Body of pancreas (tissue), 4 donors: ENCODE measurements at regions not wholly inside any gene's neighbourhood (a gene's known extent, or its start where the extent isn't known, plus 50 kb on each side); places are given as distances from the start of the nearest gene placed in this dataset.

ENCODE experiments used
- ATAC-seq: fragments of 150-250 bp; one replicate; pipeline ENCODE4 v1.9.1; 2016
- DNase-seq, 4 donors: peaks; one replicate each; pipeline ENCODE4 v3.0.0-alpha.2; 2019
- H3K27ac ChIP-seq, 4 donors: fragments of 200-600 bp; sonication (generic); 1 replicate in 3 of 4; 2 replicates in 1 of 4; pipeline versions ENCODE4 v1.5.1 to v1.6.1; 2016 to 2019; ENCODE audit warnings: mild to moderate bottlenecking in 1 of 4, mixed read lengths in 1 of 4, moderate library complexity in 1 of 4
- H3K27me3 ChIP-seq, 2 donors: fragments of 200-600 bp; sonication (generic); one replicate each; pipeline ENCODE4 v1.6.0; 2016; ENCODE audit warnings: mild to moderate bottlenecking in 1 of 2
- H3K36me3 ChIP-seq, 2 donors: fragments of 200-600 bp; sonication (generic); replicated peaks in 1 of 2; 2 replicates each; pipeline ENCODE4 v1.5.1; 2016; ENCODE audit warnings: low read depth in 2 of 2; ENCODE audit not compliant: insufficient read depth in 1 of 2
- H3K4me1 ChIP-seq: fragments of 200-600 bp; sonication (generic); one replicate; pipeline ENCODE4 v1.6.0; 2016
- H3K4me3 ChIP-seq, 2 donors: fragments of 200-600 bp; sonication (generic); 1 replicate in 1 of 2; 2 replicates in 1 of 2; pipeline ENCODE4 v1.5.1; 2016 to 2019
- H3K9me3 ChIP-seq, 3 donors: fragments of 200-600 bp; sonication (generic); 1 replicate in 2 of 3; 2 replicates in 1 of 3; pipeline ENCODE4 v1.5.1; 2016
- POLR2A ChIP-seq, 3 donors: fragments of 450-650 bp; IDR thresholded peaks; one replicate each; pipeline ENCODE4 v1.6.1; 2016; ENCODE audit warnings: antibody characterized with exemption in 3 of 3, mild to moderate bottlenecking in 2 of 3
- WGBS, 2 donors: methylation state at CpG; one replicate each; pipeline ENCODE4 v1.1.5; 2017; 5-methylcytosine and 5-hydroxymethylcytosine counted together
- intact Hi-C: fragments of 100-400 bp; cut with DNase I; formaldehyde crosslinking; loops from one replicate; pipeline ENCODE4 v1.15.1; 2023
- TF ChIP-seq, protein P1 (sequence below), 7 experiments: fragments of 450-650 bp in 4 of 7; fragments of 200-600 bp in 3 of 7; sonication (generic) in 3 of 7; IDR thresholded peaks; one replicate each; pipeline ENCODE4 v1.5.1; 2016 to 2019; ENCODE audit warnings: antibody characterized with exemption in 7 of 7

DNA sequence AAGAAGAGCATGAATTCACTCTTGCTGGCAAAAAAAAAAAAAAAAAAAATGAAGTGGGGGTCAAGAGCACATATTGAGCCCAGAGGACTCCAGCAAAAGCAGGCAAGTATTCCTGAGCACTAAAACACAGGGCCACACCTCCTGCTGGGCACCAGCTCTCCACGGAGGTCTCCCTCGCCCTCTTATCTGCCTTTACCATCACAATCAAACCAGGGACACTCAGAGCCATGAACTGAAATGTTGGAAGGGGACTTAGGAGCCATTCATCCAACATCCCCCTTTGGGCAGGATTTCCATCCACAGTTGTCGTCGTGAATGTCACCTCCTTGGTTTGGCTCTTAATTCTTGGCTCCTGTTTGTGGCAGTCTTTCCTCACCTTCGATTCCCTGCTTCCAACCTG, 89.8 kb upstream of the GNAO1 start:
- intact Hi-C loops, result no loop called here
- H3K36me3 ChIP-seq, result no peaks in the 10 kb centered on the region
- no peak for TF ChIP-seq POLR2A (IDR thresholded peaks at IDR 0.05)
- TF ChIP-seq, protein P1, sequence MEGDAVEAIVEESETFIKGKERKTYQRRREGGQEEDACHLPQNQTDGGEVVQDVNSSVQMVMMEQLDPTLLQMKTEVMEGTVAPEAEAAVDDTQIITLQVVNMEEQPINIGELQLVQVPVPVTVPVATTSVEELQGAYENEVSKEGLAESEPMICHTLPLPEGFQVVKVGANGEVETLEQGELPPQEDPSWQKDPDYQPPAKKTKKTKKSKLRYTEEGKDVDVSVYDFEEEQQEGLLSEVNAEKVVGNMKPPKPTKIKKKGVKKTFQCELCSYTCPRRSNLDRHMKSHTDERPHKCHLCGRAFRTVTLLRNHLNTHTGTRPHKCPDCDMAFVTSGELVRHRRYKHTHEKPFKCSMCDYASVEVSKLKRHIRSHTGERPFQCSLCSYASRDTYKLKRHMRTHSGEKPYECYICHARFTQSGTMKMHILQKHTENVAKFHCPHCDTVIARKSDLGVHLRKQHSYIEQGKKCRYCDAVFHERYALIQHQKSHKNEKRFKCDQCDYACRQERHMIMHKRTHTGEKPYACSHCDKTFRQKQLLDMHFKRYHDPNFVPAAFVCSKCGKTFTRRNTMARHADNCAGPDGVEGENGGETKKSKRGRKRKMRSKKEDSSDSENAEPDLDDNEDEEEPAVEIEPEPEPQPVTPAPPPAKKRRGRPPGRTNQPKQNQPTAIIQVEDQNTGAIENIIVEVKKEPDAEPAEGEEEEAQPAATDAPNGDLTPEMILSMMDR (IDR thresholded peaks at IDR 0.05), result no peak
- no peaks in the 10 kb centered on the region for H3K9me3 ChIP-seq
- WGBS, 2 donors, result 43 to 46% methylated on average over 5 of the region's 5 CpGs
- ATAC-seq (no peak), DNase-seq (no peak)
- H3K27ac ChIP-seq, result no peak overlapping the region
- no peaks in the 10 kb centered on the region for H3K27me3 ChIP-seq
- no peak overlapping the region for H3K4me3 ChIP-seq
- H3K4me1 ChIP-seq, result no peaks in the 10 kb centered on the region

DNA sequence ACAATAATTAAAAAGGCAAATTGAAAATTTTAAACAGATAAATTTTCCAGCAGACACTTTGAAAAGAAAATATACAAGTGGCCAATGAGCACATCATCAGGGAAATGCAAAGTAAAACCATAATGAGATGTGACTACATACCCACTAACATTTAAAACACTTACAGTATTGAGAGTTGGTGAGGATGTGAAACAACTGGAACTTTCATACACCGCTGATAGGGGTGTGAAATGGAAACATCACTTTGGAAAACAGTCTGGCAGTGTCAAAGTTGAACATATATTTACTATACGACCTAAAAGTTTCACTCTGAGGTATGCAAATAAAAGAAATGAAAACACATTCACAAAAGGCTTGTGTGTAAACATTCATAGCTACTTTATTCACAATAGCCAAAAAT, 94.0 kb upstream of the GNAO1 start:
- Histone ChIP-seq H3K9me3 (no peaks in the 10 kb centered on the region), H3K27me3 (no peaks in the 10 kb centered on the region), H3K4me1 (no peaks in the 10 kb centered on the region), H3K4me3 (no peak overlapping the region), H3K36me3 (no peaks in the 10 kb centered on the region), H3K27ac (no peak overlapping the region)
- no peak for ATAC-seq
- 46 to 49% methylated on average over 2 of the region's 2 CpGs for WGBS, 2 donors
- intact Hi-C loops, result no loop called here
- no peak for TF ChIP-seq POLR2A (IDR thresholded peaks at IDR 0.05)
- TF ChIP-seq, protein P1 (IDR thresholded peaks at IDR 0.05), result no peak
- DNase-seq, result no peak

DNA sequence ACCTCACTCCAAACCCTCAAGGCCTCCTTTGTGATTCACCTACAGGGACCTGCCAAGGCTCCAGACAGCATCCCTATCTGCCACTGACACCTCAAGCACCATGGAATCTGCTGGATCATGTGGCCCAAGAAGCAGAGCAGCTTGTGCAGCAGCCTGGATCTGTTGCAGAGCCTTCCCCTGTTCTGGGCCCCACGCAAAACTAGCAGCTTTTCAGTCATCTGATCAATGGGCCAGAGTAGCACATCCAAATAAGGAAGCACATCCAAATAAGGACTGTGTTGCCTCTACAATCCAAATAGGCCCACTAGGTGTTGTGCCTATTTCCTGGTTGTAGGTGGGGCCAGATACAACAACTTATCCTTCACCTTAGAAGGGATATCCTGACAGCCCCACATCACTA, 97.1 kb upstream of the GNAO1 start:
- no peaks in the 10 kb centered on the region for H3K36me3 ChIP-seq
- intact Hi-C loops, result no loop called here
- no peak overlapping the region for H3K4me3 ChIP-seq
- H3K9me3 ChIP-seq, result no peaks in the 10 kb centered on the region
- ATAC-seq (no peak), DNase-seq (no peak)
- H3K27me3 ChIP-seq, result no peaks in the 10 kb centered on the region
- TF ChIP-seq, protein P1 (IDR thresholded peaks at IDR 0.05), result no peak
- TF ChIP-seq POLR2A (IDR thresholded peaks at IDR 0.05), result no peak
- 47 to 100% methylated on average over 1 of the region's 1 CpG for WGBS, 2 donors
- no peaks in the 10 kb centered on the region for H3K4me1 ChIP-seq
- no peak overlapping the region for H3K27ac ChIP-seq

DNA sequence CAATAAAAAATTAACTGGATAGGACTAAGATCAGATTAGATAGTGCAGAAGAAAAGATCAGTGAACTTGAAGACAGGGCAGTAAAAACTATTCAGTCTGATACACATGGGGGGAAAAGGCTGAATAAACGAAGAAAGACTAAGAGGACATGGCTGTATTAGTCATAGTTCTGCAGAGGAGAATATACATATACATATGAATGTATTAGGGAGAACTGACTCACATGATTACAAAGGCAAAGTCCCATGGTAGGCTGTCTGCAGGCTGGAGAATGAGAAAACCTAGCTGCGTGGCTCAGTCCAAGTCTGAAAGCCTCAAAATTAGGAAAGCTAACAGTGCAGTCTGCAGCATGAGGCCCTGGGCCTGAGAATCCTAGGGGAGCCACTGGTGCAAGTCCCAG, 98.2 kb upstream of the GNAO1 start:
- intact Hi-C loops, result no loop called here
- ATAC-seq, result no peak

DNA sequence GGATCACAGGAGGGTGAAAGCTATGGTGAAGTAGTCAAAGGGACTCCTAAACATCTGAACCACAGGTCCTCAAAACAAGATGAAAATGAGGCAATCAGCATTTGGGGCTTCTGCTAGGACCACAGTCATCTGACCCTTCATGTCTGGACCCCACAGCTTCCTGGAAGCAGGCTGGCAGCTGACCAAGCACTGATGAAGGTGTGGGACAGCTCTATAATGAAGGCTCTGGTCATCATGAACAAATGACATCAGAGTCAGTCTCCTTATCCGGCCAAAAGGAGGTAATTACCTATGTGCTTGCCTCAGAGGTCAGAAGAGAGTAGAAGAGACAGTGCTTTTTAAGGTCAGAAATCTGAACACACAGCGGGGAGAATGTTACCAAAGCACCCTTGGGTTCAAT, 101.2 kb upstream of the GNAO1 start:
- intact Hi-C loops, result no loop called here
- TF ChIP-seq, protein P1 (IDR thresholded peaks at IDR 0.05), result no peak
- no peak for TF ChIP-seq POLR2A (IDR thresholded peaks at IDR 0.05)
- no peak for ATAC-seq
- Histone ChIP-seq H3K27ac (no peak overlapping the region), H3K36me3 (no peaks in the 10 kb centered on the region), H3K4me3 (no peak overlapping the region), H3K27me3 (no peaks in the 10 kb centered on the region), H3K9me3 (no peaks in the 10 kb centered on the region), H3K4me1 (no peaks in the 10 kb centered on the region)
- 58 to 75% methylated on average over 2 of the region's 2 CpGs for WGBS, 2 donors
- no peak for DNase-seq

More for the DNA sequence above, 98.2 kb upstream of the GNAO1 start:
- H3K36me3 ChIP-seq, result no peaks in the 10 kb centered on the region
- H3K4me3 ChIP-seq, result no peak overlapping the region
- H3K9me3 ChIP-seq, result no peaks in the 10 kb centered on the region
- DNase-seq, result no peak
- no peak overlapping the region for H3K27ac ChIP-seq
- no peaks in the 10 kb centered on the region for H3K4me1 ChIP-seq
- 60 to 64% methylated on average over 2 of the region's 2 CpGs for WGBS, 2 donors
- TF ChIP-seq, protein P1 (IDR thresholded peaks at IDR 0.05), result no peak
- TF ChIP-seq POLR2A (IDR thresholded peaks at IDR 0.05), result no peak
- H3K27me3 ChIP-seq, result no peaks in the 10 kb centered on the region
